ENCODE measurements at regions not wholly inside any gene's neighbourhood (a gene's known extent, or its start where the extent isn't known, plus 50 kb on each side); places are given as distances from the start of the nearest gene placed in this dataset.

- no peak for TF ChIP-seq CTCF (IDR thresholded peaks at IDR 0.05)
- TF ChIP-seq SIN3A (IDR thresholded peaks at IDR 0.05; ENCODE audit: borderline replicate concordance, insufficient read depth, low read depth, low read length): no peak
- TF ChIP-seq POLR2AphosphoS5 (IDR thresholded peaks at IDR 0.05; ENCODE audit: low read depth, low read length): no peak
- TF ChIP-seq REST (IDR thresholded peaks at IDR 0.05; ENCODE audit: insufficient read depth in 1 of 2, low read depth in 2 of 2, low read length in 1 of 2): no peak
Measured at GRCh38 chrX:127732709-127733108, 319.5 kb downstream of the ACTRT1 start.
